Muscle of back (tissue), 3 donors: ENCODE measurements at regions not wholly inside any gene's neighbourhood (a gene's known extent, or its start where the extent isn't known, plus 50 kb on each side); places are given as distances from the start of the nearest gene placed in this dataset.
"Not testable (repeated sequence)": the region's sequence is repeated elsewhere in the genome, so short reads cannot be mapped to it uniquely, and the experiment has no call there.

Source experiments
- DNase-seq, 3 donors: peaks; one replicate each; pipeline versions ENCODE4 v3.0.0 to v3.0.0-alpha.2; 2013

DNA sequence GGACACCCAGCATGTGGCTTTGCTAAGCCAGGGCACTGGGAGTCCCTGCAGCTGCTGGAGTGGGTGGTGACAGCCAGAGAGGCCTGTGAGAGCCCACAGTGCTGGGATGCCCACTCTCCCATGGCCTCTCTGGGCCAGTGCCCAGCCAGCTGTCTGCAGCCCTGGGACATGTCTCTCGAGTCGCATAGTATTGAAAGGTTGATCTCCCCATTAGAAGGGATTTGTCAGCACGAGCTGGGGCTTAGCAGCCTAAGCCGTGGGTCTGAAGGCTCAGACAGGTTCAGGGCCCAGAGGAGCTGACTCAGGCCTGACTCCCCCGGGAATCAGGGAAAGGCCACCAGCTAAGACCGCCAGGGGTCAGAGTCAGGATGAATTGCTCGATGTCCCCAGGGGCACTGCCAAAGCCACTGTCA lies 53.5 kb downstream of the FOXD2 start:
- no peak for DNase-seq

DNA sequence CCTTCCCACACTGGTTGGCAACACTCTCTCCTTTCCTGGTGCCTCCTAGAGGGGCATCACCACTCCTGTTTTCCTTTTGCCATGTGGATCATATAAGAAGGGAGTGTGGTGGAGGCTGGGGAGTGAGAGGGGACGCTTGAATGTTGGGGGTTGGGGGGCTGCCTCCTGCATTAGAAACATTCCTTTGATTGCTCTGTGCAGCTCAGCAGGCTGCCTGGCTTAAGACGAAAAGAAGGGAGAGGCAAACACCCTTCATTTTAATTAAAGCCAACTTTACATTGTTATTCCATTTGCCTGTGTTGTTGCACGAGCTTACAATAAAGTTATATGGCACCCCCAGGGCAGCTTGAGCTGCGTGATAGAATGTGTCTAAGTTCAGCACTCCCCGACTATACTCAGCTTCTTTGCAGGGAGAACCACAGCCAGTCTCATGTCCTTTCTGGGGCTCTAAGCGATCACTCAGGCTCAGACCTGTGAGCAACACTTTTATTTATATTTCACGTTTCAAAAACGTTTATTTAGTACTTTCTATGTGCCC lies 57.4 kb downstream of the FOXD2 start:
- no peak for DNase-seq

DNA sequence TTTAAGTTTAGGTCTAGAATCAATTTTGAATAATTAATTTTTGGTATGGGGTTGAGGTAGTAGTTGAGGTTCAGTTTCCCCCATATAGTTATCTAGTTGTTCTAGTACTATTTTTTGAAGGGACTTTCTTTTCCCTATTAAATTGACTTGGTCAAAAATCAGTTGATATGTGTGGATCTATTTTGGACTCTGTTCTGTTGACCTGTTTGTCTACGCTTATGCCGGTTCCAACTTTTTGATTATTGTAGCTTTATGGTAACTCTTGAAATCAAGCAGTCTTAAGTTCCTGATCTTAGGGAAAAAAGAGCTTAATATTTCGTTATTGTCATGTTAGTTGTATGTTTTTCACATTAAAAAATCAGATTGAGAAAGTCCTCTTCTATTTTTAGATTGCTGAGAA lies 60.7 kb downstream of the FOXD2 start:
- DNase-seq = no peak

DNA sequence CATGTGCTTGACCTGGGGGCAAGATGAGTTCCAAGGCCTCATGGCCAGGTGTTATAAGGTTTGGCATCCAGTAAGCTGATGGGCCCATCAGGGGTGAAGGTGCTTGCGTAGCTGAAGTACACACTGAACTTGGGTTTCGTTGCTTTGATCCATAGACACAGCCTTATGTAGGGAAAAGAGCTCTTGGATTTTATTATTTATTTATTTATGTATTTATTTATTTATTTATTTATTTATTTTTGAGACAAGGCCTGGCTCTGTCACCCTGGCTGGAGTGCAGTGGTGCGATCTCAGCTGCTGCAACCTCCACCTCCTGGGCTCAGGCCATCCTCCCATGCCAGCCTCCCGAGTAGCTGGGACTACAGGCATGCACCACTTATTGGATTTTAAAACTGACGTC lies 63.2 kb downstream of the FOXD2 start:
- no peak for DNase-seq

DNA sequence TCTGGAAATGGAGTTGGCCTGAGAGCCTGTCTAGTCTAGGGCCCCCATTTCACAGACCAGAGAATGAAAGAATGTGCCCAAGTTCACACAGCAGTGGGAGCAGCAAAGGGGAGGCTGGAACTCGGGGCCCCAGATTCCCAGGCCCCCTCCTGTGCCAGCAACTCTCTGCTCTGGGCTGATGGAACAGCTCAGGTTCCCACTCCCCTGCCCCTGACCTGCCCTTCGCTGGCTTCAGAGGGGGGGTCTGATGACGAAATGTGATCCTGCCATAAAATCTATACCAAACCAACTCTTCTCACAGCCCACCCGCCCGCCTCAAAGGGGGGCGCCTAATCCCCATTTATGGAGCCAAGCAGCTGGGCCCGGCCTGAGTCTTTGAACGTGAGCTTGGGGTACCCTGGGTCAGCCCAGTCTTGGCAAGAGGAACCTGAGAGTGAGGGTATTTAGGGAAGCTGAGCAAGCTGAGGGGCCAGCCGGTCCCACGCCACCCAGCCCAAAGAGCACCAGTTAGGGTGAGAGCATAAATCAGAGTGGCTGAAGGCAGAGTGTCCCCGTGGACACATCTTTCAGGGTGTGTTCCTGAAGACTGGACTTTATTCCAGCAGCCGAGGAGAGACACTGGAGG lies 65.0 kb downstream of the FOXD2 start:
- no peak for DNase-seq

DNA sequence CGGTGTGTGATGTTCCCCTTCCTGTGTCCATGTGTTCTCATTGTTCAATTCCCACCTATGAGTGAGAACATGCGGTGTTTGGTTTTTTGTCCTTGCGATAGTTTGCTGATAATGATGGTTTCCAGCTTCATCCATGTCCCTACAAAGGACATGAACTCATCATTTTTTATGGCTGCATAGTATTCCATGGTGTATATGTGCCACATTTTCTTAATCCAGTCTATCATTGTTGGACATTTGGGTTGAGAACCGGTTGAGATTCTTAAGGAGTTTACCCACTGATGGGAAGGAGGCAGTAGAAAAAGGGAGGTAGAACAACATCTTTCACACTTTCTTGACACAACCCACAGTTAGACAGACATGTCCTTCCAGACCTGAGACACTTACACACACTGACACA lies 67.0 kb downstream of the FOXD2 start:
- DNase-seq = not testable (repeated sequence)

DNA sequence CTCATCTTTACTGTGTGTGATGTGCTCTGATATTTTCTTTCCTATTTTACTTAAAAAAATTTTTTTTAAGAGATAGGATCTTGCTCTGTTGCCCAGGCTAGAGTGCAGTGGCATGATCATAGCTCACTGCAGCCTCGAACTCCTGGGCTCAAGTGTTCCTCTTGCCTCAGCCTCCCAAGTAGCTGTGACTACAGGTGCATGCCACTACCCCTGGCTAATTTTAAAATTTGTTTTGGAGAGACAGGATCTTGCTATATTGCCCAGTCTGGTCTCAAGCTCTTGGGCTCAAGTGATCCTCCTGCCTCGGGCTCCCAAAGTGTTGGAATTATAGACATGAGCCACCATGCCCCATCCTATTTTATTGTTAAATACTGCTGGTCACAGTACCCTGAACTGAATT lies 67.4 kb downstream of the FOXD2 start:
- no peak for DNase-seq

DNA sequence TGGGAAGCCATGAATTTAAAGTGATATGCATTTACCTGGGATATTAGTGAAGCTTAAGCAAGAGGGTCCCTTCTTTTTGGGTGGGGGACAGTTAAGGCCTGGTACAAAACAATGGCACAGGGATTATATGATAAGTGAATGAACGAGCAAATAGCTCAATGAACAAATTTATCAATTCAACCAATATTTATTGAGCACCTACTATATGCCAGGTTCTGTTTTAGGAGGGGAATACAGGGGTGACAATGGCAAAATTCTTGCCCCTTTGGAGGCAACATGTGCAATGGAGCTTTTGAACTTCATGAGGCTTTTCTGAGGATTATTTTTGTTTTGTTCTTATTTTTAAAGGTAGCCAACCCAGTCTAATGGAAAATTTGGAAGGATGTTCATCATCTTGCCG lies 68.2 kb downstream of the FOXD2 start:
- DNase-seq = no peak

DNA sequence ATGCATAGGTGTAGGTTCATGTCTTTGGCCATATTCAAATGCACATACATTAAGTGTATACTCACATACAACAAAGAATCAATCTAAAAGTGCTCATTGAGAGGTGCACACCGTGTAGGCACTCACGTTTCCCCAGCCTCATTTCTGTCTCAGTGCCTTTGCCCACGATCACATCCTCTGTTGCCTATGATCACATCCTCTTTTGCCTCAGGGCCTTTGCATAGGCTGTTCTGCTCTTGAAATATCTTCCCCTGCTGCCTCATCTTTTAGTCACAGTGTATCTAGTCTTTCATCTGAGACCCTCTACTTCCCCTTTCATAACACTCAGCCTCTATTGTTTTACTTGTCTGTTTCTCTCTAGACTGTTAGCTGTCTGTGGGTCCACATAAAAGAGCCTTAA lies 69.3 kb downstream of the FOXD2 start:
- DNase-seq = no peak

DNA sequence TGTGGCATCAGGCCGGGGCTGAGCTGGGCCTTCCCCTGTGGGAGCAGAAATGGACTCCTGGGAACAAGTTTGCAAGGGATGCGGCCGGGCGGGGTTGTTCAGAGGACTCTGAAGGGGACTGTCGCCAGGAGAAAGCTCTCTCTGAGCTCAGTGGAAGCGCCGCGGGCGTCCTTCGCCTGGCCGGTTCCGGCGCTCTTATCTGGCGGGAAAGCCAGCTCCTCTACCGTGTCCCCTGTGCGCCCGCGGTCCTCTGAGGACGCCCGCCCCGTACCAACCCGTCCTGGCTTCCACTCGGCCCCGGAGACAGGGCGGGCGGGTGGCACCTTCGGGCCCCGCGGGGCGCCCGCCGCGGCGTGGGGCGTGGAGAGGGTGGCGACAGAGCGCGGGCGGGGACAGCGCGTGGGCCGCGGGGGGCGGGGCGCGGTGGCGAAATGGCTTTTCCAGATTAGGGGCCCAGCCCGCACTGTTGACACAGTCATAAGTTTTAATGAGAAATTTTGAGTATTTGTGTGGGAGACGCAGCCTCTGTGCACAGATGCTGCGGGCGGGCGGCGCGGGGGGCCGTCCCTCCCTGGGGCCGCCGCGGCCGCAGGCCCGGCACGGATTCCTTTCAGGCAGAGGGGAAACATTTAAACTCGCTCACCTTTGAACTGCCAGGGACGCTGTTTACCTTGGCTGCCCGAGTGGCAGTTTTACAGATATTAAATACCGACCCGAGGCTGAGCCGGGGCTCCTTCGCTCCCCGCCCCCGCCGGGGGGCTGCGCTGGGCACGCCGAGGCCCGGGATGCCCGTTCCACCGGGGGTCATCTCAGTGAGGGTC lies 70.2 kb downstream of the FOXD2 start:
- DNase-seq = peak in 2 of 3 donors; percentile 11 to 58

DNA sequence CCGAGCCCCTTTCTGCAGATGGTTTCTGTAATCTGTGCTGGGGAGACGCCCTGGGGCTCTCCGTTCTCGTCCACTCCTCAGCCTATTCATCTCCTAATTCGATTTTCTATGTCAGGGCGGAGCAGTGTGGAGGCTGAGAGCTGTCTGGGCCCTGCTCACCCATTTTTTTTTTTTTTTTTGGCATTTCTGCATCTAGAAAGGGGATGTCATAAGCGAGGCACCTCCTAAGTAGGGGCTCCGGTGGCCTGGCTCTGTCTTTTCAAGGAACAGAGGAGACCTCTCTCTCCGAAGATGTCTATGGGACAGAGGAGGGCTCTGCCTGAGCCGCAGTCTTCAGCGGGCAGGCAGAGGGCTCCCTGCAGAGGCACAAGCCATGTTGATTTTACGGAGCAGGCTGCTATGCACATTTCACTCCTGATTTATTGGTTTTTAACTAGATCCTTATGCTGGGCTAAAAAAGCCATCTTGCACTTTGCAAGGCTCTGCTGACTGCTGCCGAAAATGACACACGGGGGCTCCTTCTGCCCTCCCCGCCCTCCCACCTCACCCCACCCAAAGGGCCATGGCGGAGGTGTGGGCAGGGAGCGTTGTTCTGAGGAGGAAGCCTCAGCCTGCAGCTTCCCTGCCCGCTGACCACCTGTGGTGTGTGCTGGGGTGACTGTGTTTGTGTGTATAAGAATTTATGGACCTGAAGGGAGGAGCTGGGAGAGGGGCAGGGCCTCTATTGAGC lies 71.0 kb downstream of the FOXD2 start:
- peak; percentile 12 to 76 (median 23) for DNase-seq

DNA sequence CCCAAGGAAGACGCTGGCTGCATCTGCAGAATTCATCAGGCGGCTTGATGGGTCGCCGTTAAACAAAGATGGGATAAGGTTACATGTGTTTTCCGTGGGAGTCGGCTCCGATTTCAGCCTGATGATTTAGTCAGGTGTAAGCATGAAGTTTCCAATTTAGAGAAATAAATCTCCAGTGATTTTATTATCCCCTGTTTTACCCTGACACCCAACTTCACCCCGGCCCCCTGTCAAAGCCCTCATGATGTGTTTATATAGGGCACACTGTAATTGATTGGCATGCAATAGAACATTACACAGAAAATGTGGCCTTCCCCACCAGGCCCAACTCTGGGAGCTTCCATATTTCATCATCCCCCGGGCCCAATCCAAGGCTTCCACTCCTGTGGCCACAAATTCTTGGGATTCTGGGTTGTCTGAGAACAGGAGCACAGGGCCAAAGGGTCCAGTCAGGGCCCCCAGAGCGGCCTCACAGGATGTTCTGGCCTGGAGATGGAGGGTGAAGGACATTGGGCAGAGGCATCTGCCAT lies 72.5 kb downstream of the FOXD2 start:
- DNase-seq = no peak

DNA sequence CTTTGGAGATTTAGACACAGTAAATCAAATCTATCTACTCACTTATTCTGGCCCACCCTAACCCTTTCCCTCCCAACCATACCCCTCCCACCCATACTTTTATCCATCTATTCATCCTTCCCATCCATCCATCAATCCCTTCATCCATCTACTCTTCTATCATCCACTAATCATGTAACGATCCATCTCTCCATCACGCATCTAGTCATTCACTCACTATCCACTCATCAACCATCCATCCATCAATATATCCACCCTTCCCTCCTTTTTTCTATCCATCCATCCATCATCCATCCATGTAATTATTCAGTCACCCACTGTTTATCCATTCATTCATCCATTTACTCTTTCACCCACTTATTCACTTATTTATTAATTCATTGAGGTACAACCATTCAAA lies 74.0 kb downstream of the FOXD2 start:
- DNase-seq = no peak

DNA sequence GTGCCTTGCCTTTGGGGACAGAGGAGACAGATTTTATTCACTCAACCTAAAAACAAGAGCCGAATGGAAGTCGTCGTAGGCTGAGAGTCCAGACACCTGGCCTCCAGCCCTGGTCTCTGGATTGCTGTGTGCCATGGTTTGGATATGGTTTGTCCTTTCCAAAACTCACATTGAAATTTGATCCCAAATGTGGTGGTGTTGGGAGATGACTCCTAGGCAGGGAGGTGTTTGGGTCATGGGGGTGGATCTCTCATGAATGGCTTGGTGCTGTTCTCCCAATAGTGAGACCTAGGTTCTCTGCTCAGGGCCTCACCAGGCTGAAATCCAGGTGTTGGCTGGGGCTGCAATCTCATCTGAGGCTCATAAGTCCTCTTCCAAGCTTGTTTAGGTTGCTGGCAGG lies 75.5 kb downstream of the FOXD2 start:
- no peak for DNase-seq

DNA sequence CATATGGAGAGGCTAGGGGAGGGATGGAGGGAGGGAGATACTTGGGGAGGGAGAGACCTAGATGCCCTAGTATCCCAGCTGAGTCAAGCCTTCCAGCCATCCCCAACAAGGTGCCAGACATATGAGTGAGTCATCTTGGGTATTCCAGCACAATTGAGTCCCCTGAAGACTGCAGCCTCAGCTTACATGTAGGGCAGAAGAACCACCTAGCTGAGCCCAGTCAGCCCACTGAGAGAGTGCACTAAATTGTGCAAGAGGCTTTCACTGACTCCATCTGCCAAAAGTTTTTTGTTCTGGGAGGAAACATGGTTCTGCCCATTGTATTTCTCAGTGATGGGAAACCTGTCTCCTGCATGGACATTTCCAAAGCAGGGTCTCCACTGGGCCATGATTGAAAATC lies 76.4 kb downstream of the FOXD2 start:
- DNase-seq = no peak

DNA sequence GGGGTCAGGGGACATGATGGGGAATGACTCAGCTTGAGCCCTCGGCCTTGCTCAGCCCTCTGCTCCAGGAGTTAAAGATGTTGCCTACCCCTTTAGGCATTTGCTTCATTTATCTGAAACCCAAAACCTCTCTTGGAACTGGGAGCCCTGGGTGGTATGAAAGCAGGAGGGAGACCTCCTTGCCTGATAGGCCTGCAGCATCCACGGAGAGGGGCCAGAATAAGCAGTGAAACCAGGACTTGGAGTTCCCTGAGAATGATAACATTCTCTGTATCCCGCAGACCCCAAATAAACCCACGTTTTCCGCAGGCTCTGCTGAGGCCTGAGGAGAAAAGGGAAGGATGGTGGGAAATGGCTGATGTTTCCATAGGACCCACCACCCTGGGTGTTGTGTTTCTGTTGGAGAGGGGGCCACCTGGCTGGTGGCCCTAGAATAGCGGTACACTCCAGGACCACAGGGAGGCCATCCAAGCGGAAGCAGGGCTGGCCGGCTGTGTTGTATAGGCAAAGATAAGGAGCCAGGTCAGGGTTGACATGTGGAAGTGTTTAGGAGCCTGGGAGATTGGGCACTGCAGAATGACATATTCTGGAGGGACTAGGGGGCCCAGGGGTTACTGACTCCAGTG lies 77.4 kb downstream of the FOXD2 start:
- no peak for DNase-seq

DNA sequence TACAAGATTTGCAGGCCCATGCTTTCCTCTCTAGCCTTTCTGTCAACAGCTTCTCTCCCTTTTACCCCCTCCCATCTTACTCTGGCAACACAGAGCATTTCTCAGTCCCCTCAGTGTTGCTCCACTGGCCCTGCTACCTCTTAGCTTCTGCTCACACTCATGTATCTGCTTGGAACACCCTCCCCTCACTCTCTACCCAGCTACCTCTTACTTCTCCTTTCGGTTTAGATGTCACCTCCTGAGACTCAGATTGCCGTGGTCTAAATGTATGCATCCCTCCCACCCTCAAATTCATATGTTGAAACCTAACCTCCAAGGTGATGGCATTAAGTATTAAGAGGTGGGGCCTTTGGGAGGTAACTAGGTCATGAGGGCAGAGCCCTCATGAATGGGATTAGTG lies 80.1 kb downstream of the FOXD2 start:
- DNase-seq = no peak

DNA sequence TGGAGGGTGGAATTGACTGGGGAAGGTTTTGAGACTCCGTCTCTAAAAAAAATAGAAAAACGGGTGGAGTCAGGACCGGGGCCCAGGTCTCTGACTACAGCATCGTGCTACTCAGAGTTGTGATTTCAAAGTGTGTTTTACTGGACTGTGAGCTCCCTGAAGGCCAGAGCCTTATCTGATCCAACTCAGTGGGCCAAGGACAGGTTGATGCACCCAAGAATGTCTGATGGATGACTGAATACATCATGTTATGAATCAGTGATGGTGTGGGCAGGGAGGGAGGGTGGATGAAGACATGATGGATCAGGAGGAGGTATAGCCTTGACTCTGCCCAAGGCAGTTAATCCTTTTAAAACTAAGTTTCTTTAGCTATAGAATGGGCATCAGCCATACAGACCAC lies 81.6 kb downstream of the FOXD2 start:
- no peak for DNase-seq

DNA sequence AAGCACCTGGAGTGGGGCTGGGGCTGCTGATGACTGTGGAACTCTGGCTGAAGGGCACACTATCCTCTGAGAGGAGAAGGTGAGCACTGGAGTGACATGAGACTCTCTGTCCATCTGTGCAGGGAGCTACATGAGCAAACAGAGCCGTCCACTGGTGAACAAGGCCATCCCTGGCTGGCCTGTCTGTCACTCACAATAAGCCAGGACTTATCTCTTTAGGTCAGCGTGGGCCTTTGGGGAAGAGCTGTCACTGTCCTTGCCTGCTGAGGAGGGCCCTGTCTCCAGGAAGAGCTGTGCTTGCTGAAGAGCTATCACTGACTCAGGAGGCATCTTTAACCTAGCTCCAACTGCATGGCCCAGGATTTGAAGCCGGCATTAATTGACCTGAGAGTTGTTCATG lies 82.1 kb downstream of the FOXD2 start:
- DNase-seq = no peak

DNA sequence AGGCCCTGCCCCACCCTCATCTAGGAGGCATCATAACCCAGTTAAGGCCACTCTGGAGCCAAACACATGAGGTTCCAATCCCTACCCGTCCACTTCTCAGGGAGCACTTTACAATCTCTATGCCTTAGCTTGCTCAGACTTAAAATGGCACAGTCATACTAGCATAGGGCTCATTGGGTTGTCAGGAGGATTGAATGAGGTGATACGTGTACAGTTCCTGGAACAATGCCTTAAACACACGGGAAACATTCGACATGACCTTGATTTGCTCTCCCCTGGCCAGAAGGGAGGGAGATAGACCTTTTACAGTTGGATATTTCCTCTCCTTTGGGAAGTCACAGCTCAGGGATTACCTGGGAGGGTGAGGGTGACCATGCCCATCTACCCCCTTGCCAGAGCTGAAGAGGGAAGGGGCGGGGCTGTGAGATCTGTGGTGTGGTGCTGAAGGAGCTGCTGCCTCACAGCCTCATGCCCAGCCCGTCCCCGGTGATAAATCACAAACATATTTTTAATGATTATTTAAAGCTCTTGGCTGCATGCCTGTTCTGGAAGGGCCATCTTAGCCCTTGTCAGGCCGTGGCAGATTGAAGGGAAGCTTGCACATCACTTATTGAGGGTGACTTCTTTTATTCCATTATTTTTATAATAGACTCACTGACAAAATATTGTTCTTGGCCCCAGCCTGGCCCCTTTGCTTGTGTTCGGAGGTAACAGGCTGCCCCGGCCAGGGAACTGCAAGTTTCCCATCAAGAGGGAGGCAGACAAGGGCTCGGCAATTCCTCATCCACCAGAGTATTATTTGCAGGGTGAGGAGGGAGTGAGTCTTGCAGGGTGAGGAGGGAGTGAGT lies 83.4 kb downstream of the FOXD2 start:
- DNase-seq = no peak
